AG09309 (cell line): ENCODE measurements at regions not wholly inside any gene's neighbourhood (a gene's known extent, or its start where the extent isn't known, plus 50 kb on each side); places are given as distances from the start of the nearest gene placed in this dataset.
A peak's percentile ranks its signal among the peaks of the same experiment; 100 is the strongest.

Source experiments
- DNase-seq: peaks from one replicate; pipeline ENCODE4 v3.0.0-alpha.2; 2010; ENCODE audit warnings: low read depth
- H3K4me3 ChIP-seq: 2 replicates; pipeline ENCODE4 v1.5.1; 2011; ENCODE audit warnings: mild to moderate bottlenecking, low read depth, low read length, moderate library complexity; ENCODE audit not compliant: control insufficient read depth
- CTCF ChIP-seq: IDR thresholded peaks from 2 replicates; pipeline ENCODE4 v1.5.1; 2011; ENCODE audit warnings: mild to moderate bottlenecking, low read depth, low read length, inconsistent platforms; ENCODE audit not compliant: insufficient read depth, control insufficient read depth; ENCODE audit errors: missing control alignments

GRCh38 chr3:170734735-170735065, 135.3 kb downstream of the RPL22L1 start:
- no peak overlapping the region for H3K4me3 ChIP-seq
- DNase-seq = peak; percentile 43
- TF ChIP-seq CTCF = no peak

- no peak for TF ChIP-seq CTCF
- H3K4me3 ChIP-seq = no peak overlapping the region
- DNase-seq = no peak
These were observed 135.8 kb downstream of the RPL22L1 start for GRCh38 chr3:170734043-170734734.

- no peak overlapping the region for H3K4me3 ChIP-seq
- no peak for TF ChIP-seq CTCF
- DNase-seq = no peak
These were observed 137.2 kb downstream of the RPL22L1 start for GRCh38 chr3:170732660-170733245.

GRCh38 chr3:170731281-170731680, 138.7 kb downstream of the RPL22L1 start:
- no peak for TF ChIP-seq CTCF
- DNase-seq = no peak
- H3K4me3 ChIP-seq = no peak overlapping the region

GRCh38 chr3:170730071-170730812, 139.8 kb downstream of the RPL22L1 start:
- no peak for DNase-seq
- H3K4me3 ChIP-seq = no peak overlapping the region
- TF ChIP-seq CTCF = no peak

- no peak for TF ChIP-seq CTCF
- DNase-seq = no peak
- H3K4me3 ChIP-seq = no peak overlapping the region
These were observed 141.8 kb downstream of the RPL22L1 start for GRCh38 chr3:170728181-170728580.
